Stimulated activated CD4-positive, alpha-beta T cell treated with anti-CD3 and anti-CD28 coated beads, Interleukin-15, amount 100 ng/mL, for 48 hours (primary cell): ENCODE measurements at regions not wholly inside any gene's neighbourhood (a gene's known extent, or its start where the extent isn't known, plus 50 kb on each side); places are given as distances from the start of the nearest gene placed in this dataset.

Experiments
- DNase-seq, 2 donors: peaks; one replicate each; pipeline ENCODE4 v3.0.0-alpha.2; 2020; ENCODE audit warnings: low read depth in 2 of 2

DNA sequence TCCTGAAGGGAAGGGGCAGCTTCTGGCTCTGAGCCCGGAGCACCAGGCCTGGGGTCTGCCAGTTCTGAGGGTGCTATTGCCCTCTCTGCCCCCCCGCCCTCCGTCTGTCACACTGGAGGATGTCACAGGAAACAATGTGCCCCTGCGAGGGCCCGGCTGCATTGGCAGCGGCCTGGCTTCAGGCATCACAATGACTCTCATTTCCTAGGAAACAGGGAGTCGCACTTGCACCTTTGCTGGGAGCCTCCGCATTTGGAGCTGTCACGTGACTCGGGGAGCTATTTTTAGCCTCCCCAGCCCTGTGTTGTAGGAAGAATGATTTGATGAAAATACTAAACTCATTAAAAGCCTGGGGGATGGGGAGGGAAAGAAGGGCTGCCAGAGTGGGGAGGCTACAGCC lies 518.9 kb downstream of the SHQ1 start:
- no peak for DNase-seq

DNA sequence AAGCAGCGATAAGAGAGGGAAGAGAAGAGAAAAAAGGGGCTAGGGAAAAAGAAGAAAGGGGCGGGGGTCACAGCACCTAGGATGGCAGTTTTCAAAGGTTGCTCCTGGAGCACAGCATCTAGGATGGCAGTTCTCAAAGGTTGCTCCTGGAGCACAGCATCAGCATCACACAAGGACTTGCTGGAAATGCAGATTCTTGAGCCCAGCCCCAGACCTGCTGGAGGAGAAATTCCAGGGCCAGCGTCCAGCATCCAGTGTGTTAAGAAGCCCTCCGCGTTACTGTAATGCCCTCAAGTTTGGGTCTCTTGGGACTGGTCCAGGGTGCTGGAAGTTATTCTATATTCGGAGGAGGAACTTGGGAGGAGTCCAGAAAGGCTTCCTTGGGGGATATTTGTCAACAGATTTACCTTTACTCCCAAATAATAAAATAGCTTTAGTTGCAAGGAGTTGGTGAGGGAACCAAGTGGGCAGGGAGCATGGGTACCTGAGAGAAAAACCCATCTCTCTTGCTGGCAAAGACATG lies 519.4 kb downstream of the SHQ1 start:
- no peak for DNase-seq

DNA sequence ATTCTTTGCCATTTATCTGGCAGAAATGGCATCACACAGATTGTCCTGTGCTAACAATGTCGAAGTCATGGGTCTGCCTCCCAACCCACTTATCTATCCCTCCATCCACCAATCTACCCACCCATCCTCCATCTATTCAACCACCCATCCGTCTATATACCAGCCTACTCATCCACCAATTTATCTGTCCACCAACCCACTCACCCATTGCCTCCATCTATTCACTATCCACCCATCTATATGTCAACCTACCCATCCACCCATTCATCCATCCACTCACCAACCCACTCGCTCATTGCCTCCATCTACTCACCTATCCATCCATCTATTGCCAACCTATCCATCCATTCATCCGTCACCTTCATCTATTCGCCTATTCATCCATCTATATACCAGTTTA lies 521.2 kb downstream of the SHQ1 start:
- DNase-seq: no peak

DNA sequence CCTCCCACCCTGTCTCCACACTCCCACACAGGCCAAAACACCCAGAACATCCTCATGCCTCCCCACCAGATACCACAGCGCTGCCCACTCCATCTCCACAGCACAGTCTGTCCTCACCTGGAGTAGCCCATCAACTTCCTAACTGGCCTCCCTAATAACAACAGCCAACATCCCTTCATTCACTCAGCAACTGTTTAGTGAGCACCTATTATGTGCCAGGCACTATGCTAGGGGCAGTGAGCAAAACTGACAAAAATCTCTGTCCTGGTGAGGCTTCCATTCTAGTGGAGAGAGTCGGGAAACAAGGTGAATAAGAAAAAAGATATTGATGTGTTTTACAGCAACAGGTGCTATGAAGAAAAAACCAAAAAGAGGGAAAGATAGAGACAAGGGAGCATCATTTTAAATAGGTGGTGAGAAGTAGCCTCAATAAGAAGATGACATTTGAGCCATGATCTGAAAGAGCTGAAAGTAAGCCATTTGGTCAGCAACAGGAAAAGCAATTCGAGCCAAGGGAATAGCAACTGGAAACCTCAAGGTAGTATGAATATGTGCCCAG lies 523.9 kb downstream of the SHQ1 start:
- no peak for DNase-seq

DNA sequence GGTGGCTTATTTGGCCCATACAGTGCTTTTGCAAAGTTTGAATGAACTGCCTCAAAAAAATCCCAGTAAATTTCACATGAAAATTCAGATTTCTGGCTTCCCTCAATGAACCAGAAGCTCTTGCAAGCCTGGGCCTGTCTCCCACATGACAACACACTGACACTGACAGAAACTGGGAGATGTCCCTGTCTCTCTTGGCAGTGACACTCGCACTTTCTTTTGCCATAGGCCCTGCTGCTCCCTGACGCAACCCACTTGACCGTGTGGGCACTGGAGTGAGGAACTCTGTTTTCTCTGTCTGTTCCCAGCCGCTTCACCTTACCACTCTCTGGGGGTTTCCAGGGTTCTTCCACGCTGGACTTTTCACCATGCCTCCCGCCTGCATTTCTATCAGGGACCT lies 524.5 kb downstream of the SHQ1 start:
- no peak for DNase-seq

DNA sequence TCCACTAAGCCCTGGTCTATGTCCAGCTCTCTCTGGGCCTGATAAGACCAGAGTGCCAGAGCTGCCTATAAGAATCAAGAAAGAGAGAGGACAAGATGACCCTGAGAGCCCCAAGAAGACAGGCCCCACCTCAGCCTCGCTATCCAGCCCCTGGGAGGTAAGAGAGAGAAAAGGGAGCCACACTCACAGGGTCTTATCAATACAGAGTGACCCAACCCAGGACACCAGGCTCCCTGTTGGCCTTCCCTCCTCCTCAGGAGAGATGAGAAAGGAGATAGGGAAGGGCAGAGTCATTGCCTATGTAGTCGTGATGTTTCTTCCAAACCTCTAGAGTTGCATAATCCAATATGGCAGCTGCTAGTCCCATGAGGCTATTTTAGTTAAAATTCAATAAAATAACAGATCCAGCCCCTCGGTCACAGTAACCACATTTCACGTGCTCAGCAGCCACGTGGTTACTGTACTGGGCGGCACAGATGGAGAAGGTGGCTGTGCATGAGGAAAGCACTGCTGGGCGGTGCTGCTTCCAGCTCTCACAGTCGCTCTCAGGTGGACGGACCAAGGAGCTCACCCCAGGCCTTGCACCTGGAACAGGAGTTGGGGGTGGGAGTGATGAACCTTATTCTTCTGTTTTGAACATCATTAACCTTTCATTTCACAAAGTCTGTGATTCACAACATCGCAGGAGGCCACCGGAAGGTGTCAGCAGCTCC lies 525.8 kb downstream of the SHQ1 start:
- DNase-seq: no peak

DNA sequence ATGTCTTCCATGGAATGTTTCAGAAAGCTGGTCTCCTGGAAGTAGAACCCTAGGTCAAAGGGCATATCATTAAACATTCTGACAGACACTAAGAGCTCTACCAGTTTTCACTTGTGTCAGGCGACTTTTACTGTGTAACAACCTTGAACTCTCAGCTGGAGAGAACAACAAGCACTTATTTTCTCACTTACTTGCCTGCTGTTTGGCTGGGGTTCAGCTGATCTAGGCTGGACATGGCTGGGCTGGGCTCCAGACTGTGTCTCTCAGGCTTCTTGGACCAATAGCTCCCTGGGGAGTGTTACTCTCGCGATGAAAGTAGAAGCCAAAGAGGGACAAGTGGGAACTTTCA lies 527.3 kb downstream of the SHQ1 start:
- no peak for DNase-seq

DNA sequence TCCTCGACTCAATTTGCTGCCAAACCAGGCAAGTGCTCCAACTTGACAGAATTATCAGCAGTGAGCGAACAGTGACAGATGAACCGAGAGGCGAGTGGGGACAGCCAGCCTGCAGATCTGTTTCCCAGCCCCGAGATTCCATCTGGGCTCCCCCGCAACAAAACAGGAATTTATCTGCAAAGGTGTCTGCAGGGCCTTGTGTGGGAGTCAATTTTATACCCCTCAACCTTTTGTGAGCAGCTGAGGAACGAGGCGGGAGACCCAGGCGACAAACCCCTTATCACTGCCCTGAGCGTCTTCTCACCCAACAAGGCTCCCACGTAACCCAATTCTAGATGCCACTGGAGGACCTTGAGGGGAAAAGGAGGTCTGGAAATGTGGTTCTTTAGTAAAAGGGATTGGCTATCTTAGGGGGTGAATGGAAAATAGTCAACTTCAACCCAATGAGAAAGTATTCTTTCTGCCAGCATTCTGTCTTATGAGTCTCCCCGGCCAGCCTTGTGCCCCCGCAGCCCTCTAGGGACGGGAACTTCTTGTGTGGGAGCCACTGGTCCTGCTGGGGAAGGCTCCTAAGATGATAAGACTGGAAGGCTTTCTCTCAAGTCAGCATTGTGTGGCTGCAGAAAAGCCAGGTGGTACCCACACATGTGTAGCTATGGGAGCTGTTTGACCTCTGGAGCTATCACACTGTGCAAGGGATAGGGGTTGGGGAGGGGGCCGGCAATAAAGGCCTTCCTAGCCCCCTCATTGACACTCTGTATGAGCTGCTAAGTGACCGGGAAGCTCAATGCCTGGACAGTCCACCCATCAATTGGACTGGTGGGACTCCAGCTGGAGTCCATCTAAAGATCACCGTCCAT lies 527.9 kb downstream of the SHQ1 start:
- DNase-seq: no peak

DNA sequence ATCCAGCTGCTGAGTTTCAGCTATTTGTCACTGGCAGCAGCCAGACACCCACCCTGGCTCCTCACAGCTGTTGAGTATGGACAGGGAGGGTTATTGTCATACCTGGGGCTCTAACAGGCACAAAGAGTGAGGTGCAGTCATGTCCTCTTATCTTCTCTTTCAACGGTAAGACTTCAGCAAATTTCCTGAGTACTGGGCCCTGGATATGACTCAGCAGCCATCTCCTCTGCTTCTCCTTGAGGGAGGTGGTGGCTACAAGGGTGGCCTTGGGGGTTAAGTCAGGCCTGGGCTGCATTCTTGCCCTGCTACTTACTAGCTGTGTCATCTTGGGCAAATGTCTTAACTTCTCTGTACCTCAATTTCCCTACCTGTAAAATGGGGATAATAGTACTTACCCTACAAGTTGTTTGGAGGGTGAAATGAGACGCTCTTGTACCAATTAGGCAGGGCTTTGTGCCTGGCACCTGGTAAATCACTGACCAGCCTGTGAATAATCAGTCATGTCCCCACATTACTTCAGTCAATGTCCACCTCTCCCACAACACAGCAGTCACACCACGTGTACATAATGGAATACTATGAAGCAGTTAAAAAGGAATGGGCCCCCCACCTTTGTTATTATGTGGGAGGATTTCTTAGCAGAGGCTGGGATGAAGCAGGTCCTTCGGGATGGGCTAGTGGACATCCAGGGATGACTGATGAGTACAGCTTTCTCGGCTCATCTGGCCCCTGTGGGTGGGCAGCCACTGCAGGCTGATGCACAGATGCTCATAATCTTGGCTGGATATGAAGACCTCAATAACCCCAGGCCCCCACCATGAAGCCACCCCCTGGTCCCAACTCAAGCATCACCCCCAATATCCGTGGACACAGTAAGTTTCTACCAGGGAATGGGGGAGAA lies 528.8 kb downstream of the SHQ1 start:
- no peak for DNase-seq

DNA sequence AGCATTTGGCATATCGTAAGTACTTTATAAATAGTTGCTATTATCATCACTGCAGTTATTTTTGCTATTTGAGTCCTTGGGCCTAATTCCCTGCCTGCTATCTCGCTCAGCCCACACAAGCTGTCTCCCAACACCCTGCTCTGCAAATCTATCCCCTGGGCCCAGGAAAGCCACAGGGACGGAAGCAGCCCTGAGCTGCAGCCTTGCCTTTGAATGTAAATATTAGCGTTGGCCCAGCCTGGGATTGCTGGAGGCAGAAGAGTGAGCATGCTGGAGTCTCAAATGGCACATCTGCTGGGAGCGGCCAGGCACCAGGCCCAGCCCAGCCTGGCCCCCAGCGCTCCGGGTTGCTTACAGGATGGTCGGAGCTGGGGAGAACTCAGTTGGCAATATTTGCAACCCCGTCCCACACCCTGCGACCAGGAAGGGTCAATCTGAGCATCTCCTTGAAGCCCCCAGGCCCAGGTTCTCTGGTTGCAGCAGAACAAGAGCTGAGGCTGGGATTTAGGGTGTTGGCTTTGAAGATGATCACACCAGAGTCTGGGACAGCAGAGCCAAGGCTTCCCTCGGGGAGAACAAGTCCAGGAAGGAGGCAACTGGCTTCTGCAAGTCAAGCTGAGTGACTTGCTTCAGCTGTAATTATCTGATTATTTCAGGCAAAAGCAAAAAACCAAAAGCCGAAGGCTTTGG lies 529.6 kb downstream of the SHQ1 start:
- DNase-seq: no peak

DNA sequence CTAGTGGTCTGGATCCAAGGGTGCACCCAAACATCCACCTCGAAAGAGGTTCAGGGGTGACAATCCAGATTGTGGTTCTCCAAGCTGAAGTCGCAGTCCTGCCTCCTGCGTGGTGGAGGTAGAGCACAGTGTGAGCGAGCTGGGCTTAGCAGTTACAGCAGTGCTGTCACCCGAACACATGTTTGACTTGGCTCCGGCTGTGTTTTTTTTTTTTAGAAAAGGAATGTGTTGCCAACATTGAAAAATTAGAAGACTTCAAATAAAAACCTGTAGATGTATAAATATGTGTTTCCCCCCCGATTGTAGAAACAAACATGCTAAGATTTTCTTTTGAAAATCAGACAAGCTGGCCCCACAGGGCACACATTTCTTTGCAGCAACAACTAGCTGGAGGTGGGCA lies 530.8 kb downstream of the SHQ1 start:
- DNase-seq: no peak

DNA sequence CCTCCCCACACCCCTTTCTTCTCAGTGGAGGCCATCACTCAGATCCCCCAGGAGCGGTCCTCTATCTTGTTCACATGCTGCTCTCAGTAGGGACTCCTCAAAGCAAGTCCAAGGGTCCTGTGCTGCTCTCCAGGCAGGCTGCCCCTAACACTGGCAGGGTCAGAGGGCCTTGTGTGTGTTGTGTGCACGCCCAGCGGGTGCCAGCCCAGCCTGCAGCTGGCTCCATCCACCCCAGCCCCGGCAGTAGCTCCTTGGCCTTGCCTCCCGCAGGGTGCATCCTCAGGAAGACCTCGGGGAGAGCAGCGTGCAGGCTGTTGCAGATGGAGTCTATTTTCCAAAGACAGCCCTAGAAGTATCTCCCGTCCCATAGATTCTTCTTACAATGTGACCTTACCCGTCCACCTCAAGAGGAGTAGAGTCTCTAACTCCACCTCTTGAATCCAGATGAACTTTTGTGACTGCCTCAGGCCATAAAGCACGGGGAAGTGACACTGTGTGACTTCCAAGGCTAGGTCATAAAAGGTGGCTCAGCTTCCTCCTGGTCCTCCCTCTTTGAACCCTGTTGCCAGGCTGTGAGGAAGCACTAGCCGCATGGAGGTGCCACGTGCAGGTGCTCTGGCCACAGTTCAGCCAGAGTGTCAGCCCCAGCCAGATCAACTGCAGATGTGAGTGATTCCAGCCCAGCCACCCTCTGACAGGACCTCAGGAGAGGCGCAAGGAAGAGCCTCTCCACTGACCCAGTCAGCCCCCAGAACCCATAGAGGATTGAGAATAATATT lies 531.6 kb downstream of the SHQ1 start:
- DNase-seq: no peak

DNA sequence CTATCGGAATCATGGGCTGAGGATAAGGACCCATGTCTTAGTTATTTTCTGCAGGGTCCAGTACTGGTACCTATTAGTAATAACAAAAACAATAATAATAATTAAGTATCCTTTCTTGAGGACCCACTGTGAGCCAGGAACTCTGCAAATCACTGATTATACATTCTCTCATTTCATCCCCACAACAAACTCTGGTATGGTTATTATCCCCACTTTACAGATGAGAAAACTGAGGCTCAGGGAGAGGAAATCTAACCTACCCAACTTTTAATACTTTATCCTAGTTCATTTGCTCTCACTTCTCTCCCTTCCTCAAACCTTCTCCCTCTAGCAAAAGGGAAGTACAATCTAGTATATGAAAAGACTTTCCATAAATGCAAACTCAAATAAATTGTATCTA lies 528.4 kb upstream of the PROK2 start:
- no peak for DNase-seq

DNA sequence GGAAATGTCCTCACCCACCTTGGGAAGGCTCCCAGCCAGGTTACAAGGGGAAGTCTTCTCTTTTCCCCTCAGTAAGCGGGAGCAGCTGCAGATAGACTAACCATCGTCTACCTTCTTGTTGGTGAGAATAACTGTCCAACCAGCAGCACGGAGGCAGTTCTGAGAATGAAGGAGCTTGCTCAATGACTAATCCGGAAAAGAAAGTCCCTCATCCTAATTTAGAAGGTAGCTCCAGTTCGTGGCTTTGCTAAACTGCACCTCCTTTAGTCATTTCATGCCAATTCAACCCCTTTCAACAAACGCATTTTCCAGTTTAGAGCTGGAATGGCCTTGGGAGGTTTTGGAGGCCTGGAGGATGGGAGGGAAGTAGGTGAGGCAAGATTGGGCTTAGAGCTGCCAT lies 527.4 kb upstream of the PROK2 start:
- no peak for DNase-seq

DNA sequence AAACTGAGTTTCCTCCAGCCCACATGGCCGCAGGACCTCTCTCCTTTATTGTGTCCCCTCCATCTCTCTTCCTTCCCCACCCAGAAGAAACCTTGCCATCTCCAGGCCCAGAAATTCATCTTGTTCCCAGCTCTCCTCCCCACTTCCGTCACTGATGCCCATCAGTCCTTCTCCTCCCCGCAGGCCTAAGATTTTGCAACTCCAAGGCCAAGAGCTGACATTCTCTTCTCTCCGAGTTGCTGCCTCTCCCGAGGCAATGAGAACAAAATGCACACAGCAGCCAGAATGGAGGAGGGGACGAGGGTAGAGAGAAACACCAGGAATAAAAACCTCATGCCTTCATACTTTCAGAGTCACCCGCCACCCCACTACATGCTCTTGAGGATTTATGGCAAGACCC lies 526.5 kb upstream of the PROK2 start:
- no peak for DNase-seq

DNA sequence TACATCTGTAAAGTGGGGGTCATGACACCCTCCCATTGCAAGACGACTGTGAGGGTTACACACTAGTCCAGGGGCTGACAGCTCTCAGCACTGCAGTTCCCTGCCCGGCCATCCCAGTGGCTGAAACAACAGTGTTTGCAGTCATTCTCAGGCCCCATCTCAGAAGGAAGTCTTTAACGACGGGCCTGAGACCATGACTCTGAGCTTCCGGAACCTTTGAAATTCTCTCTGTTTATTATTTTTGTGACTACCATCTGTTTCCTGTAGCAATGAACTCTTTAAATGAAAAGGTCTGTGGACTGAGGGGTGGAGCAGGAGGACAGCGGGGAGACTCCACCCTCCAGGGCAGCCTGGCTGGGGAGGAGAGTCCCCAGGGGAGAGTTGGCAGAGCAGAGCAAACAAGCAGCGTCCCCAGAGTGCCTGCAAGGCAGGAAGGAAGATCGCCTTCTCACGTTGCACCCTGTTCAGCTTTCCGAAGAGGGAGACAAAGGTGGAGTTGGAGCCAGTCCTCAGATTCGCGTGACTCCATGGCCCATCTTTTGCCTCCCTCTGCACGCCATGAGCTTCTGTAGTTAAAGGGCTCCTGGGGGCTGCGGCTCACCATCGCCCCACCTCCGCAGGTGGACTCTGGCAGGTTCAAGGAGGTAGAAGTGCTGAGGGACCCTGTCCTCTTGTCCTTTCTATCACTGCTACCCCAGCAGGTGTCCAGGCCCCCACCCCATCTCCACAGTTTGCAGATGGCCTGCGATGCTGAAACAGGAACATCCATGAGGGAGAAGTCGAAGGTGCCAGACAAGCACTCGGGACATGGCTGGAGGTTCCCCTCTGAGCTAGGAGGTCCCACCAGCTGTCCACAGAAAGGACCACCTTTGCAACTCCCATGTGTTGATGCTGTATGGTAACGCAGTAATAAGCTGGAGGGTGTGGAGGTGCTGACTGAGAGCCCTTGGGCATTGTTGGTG lies 525.8 kb upstream of the PROK2 start:
- no peak for DNase-seq

DNA sequence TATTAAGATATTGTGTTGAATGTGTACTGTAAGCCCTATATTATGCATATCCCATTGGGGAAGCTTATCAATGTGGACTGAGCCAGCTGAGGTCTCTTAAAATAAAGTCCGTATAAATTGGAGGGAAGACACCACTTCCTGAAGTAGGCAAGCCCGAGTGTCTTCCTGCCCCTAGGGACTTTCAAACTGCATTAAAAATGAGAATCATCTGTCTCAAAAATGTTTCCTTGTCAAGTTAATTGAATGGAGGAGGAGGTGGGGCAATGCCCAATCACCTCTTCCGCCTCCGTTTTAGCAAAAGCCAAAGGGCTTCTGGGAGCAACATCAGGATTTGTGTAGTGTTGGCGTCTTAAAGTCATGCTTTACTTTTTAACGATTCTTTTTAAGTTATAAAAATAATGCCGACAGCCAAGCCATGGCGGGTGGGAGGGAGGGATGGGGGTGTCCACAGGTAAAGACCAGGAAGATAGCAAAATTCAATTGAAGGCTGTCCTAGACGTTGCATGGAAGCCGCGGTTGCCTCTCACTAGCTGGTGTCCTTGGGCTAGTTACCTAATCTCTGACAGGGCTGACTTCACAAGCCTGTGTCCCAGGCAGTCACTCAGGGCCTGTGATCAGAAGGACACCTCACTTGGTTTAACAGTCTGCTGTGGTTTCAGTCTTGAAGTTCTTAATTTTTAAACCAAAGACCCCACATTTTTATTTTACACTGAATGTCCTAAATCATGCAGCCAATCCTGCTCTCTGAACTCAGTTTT lies 524.9 kb upstream of the PROK2 start:
- no peak for DNase-seq

DNA sequence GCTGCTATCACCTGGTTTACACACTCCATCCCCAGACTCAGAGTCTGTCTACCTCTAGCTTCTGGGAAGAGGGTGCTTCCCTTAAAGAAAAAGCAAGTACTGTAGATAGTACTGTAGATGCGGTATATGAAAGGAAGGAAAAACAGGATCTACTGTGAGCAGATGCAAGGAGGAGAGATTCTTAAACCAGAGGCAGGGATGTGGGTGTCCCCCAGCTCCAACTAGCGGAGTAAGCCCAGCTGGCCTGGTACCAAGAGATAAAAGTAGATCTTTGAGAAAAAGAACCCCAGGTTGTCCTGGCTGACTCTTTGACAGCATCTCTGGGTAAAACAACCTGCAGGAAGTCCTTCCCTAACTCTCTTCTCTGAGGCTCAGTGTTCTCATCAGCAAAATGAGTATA lies 523.7 kb upstream of the PROK2 start:
- no peak for DNase-seq
